ENCODE measurements at regions not wholly inside any gene's neighbourhood (a gene's known extent, or its start where the extent isn't known, plus 50 kb on each side); places are given as distances from the start of the nearest gene placed in this dataset.
"Not testable (repeated sequence)": the region's sequence is repeated elsewhere in the genome, so short reads cannot be mapped to it uniquely, and the experiment has no call there.

DNA sequence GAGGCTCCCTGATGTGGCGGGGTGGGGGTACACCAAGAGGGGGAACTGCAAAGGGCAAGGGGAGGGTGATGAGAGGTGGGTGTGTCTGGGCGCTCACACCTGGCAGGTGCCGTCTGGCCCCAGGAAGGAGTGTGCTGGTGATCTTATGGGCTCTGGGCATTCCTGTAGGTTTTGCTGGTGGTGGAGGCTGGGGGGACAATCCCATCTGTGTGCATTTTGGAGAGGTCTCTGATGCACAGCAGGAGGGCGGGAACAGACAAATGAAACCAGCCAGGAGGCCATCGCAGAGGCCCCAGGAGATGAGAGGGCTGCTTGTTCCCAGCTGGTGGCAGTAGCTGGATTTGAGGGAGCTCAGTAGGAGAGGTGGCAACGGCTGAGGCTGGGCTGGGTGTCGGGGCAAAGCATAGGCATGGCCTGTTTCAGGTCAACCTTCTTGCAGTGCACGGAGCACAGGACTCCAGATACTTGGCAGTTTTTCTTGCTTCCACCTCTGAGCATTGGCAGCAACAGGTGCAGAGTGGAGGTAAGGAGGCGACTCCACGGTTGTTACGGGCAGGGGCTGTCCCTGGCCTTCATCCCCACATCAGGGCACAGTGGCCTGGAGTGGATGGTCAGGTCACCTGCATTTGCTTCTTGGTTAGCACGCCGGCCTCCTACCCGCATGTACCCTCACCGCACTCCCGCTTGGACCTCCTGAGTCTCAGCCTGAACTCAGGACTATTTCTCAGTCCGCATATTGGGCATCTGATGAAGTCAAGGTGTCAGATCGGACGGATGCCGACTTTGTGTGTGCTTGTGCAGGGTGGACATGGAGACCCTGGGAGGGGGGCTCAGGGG lies 194.2 kb upstream of the HDAC4 start:
- no peak for DNase-seq

DNA sequence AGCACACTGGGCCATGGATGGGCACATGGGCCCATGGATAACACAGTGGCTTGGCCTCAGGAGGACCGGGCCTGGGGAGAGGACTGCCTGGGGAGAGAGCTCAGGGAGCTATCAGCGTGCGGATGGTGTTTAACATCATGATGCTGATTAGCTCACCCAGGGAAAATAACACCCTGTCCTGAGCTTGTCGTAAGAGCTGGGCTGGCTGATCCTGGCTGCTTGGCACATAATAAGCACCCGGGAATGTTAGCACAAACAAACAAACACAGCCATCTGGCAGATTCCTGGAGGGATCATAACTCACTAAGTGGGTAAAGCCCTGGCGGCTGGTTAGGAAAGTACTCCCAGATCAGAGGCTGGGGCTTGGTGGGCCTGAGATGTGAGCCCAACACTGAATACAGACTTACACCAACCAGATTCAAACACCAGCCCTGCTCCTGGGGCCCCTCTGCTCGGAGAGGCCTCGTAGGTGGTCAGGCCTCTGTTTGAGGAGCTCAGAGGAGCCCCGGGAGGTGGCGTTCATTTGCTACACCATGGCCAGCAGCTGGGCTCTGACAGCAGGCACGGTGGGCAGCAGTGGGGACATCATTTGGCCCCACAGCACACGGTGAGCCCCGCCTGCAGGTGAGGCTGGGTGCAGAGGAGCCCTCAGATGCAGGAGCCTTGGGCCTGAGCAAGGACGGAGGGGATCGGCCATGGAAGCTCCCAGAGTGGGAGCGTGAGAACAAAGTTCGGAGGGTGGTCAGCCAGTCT lies 193.4 kb upstream of the HDAC4 start:
- DNase-seq, result no peak

DNA sequence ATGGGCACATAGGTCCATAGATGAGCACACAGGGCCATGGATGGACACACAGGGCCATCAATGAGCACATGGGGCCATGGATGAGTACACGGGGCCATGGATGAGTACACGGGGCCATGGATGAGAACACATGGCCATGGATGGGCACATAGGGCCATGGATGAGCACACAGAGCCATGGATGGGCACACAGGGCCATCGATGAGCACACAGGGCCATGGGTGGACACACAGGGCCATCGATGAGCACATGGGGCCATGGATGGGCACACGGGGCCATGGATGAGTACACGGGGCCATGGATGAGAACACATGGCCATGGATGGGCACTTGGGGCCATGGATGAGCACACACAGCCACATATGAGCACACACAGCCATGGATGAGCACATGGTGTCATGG lies 192.6 kb upstream of the HDAC4 start:
- no peak for DNase-seq

DNA sequence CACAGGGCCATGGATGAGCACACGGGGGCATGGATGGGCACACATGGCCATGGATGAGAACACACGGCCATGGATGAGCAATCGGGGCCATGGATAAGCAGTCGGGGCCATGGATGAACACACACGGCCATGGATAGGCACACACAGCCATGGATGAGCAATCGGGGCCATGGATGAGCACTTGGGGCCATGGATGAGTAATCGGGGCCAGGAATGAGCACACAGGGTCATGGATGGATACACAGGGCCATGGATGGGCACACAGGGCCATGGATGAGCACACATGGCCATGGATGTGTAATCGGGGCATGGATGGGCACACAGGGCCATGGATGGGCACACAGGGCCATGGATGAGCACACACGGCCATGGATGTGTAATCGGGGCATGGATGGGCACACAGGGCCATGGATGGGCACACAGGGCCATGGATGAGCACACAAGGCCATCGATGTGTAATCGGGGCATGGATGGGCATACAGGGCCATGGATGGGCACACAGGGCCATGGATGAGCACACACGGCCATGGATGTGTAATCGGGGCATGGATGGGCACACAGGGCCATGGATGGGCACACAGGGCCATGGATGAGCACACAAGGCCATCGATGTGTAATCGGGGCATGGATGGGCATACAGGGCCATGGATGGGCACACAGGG lies 191.9 kb upstream of the HDAC4 start:
- not testable (repeated sequence) for DNase-seq

DNA sequence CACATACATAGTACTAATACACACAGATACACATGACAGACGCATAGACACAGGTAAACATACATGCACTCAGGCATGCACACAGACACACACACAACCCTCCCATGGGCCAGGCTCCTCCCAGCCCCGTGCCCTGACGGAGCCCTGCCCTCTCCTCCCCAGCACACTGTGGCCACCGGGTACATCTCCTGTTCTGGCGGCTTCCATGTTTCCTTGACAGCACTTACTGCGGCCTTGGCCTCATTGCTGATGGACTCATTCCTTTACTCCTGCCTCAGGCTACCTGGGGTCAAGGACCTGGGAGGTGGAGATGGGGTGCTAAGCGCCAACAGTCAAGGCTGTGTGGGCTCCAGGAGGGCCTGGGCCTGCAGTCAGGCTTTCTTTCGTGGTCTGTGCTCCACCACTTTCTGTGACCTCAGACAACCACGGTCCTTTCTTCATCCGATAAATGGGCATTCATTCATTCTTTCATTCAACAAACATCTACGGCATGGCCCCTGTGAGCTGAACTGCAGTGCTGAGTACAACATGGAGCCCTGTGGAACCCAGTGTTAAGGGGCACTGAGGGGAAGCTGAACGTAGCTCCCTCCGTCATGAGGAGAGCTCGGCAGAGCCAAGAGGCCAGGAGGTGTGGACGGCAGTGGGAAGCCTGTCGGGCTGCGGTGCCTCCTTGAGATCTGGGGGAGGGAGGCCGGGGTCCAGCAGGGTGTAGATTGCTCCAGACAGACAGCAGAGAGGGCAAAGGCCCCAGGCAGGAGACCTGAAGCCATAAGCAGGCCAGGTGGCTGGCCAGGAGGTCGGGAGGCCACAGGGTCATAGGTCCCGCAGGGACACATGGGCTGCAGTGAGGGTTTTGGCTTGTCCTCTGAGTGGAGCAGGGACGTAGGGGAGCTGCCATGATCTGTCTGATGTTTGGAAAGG lies 190.4 kb upstream of the HDAC4 start:
- no peak for DNase-seq

DNA sequence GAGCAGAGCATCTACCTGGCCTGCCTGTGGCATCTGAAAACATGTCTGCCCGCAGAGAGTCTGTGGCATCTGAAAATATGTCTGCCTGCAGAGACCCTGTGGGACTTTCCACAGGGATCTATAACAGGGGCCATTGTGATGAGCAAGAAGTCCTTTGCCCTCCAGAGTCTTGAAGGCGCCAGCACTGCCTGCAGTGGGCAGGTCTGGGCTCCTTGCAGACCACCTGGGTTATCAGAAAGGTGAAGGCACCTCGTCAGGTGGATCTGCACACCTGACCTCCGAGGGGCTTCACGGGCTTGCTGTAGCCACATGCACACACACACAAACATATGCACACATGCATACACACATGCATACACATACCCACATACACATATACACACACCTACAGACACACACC lies 189.5 kb upstream of the HDAC4 start:
- DNase-seq, result no peak

DNA sequence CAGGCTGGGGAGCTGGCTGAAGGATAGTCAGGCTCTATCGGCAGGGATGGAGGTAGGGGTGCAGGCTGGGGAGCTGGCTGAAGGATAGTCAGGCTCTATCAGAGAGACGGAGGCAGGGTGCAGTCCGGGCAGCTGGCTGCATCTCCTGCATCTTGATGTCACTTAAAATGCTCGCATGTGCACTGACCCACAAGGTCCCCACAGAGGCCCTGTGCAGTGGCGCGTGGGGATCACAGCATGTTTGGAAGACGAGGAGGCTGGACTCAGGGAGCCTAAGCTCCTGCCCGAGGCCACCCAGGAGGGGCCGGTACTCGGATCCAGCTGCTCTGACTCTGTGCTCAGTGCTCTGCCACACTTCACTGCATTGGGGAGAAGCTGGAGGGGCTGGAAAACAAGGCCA lies 189.0 kb upstream of the HDAC4 start:
- DNase-seq, result no peak

DNA sequence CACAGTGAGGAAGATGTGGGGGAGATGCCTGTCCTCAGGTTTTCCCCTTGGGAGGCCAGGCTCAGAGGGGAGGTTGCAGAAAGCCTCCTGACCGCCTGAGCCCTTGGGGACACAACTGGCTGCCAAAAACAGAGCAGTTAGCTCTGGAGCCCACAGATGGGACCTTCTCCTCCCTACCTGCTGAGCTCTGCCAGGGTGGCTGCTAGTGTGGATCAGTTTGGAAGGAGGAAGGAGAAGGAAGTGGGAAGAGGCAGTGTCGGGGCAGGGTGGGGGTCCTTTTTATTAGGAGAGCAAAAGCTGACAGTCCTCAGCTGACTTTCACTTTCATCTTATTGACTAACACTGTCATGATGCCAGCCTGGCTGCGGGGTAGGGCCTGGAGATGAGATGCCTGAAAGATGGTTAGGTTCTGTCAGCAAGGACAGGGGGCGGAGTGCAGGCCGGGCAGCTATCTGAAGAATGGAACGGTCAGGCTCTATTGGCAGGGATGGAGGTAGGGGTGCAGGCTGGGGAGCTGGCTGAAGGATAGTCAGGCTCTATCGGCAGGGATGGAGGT lies 188.5 kb upstream of the HDAC4 start:
- no peak for DNase-seq

DNA sequence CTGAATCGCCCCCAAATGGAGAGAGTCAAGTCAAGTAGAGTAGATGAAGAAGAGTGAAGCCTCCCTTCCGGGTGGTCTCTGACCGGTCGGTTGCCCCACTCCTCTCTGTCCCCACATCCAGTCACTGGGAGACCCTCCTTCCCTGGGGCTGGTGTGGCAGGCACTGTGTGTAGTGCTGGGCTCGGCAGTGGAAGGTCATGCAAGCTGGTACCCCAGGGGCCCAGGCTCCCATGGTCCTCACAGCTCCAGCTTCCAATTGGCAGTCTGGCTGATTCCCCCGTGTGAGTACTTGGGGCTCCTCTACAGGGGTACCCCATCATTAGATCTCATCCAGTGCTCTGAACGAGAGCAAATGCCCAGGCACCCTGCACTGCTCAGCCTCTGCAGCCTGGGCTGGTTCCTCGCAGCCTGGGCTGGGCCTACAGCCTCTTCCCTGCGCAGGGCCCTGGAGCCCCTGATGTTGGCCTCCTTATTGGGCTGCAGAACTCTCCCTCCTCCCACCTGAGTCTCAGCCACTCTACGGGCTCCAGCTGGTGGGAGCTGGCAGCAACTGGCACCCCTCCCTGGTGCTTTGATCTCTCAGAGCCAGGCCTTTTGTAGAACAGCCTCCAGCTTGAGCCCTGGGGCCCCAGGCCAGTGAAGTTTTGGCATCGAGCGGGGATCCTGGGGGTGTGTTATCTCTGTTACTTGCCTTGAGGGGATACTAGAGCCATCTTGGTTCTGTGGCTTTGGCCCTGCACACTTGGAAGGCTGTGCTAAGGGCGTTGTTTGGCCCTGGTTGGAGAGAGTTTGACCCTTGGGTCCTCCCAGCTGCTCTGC lies 187.8 kb upstream of the HDAC4 start:
- DNase-seq, result no peak

DNA sequence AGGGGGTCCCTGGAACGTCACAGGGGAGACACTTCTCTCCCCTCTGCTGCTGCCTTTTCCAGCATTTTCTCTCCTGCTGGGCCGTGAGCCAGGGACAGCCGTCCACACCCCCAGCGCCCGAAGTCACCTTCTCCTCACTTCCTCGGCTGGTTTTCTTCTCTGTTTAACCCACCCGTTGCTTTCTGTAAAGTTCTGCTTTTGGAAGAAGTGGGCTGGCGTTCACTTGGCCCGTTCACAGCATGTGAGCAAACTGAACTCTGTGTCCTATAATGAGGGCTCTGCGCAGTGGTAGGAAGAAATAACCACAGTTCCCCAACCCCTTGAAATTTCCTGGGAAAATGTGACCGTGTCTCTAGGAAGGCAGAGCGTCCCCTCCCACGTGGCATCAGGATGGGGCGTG lies 187.0 kb upstream of the HDAC4 start:
- no peak for DNase-seq

DNA sequence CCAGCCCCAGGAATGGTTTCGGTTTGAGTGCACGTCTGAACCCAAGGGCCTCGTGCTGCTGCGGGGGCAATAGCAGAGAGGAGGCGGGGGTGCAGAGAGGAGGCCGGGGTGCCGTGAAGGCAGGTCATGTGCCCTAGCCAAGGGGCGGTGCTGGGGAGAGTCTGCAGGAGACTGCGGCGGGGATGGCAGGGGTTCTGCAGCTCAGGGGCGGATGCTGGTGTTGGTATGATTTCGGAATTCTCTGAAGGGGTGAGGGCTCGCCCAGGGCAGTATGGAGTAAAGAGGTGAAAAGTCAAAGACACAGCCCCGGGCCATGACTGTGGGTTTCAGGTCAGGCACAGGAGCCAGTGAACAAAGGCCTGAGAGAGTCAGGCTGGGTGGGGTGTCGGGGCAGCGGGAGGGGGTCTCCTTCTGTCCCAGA lies 186.5 kb upstream of the HDAC4 start:
- DNase-seq, result no peak

DNA sequence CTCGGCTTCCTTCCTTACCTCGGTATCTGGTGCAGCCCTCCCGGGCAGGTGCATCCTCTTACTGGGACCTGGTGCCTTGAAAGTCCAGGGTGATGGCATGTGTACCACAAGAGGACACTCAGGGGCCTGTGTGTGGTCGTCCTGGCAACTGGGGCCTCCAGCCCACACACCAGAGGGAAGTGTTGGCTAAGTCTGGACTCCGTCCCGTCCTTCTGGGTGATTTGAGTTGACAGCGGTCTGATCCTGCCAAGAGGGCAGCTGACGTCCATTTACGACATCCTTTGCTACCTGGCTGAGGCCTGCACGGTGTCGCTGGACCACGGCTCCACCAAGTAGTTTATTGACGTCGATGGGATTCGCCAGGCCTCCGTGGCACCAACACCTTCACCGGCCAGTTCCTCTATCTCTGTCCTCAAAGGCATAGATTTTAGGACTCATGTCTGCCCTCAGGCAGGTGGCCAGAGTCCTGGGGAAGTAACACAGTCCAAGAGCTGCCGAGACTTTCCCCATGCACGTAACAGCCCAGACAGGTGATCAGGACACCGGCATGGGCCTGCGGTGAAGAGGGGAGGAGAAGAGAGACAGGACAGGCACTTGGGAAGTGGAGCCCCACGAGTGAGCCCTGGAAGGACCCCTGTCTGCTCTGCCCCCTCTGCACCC lies 186.0 kb upstream of the HDAC4 start:
- DNase-seq, result no peak

DNA sequence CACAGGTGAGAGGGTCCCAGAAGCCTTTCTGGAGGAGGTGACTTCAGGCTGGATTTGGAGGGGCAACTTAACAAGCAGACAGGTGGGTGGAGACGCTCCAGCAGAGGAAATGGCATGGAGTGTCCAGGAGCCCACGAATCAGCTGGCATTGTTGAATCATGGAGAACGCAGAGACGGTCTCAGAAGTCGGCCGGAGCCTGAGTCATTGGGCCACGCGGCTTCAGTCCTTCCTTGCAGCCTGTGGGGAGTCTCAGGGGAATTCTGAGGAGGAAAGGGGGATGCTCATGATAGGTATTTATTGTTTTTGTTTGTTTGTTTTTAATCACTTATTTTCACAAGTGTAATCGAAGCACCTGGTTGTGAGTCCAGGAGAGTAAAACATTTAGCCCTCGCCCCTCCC lies 184.6 kb upstream of the HDAC4 start:
- no peak for DNase-seq

DNA sequence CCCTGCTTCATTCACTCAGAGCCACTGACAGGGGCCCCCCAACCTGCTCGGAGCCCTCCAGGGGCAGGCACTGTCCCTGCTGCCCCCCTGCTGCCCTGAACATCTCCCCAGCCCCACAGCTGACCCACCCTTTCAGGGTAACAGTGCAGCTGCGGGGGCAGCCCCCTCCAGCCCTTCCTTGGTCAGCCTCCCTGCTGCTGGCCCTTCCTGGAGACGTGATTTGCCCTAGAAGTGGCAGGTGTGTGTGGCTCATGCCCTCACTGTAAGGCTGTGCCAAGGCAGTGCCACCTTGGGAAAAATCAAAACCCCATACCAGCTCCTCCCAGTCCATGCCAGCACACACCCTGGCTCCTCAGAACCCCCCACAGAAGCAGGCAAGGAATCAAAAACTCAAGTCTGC lies 184.2 kb upstream of the HDAC4 start:
- DNase-seq, result no peak

DNA sequence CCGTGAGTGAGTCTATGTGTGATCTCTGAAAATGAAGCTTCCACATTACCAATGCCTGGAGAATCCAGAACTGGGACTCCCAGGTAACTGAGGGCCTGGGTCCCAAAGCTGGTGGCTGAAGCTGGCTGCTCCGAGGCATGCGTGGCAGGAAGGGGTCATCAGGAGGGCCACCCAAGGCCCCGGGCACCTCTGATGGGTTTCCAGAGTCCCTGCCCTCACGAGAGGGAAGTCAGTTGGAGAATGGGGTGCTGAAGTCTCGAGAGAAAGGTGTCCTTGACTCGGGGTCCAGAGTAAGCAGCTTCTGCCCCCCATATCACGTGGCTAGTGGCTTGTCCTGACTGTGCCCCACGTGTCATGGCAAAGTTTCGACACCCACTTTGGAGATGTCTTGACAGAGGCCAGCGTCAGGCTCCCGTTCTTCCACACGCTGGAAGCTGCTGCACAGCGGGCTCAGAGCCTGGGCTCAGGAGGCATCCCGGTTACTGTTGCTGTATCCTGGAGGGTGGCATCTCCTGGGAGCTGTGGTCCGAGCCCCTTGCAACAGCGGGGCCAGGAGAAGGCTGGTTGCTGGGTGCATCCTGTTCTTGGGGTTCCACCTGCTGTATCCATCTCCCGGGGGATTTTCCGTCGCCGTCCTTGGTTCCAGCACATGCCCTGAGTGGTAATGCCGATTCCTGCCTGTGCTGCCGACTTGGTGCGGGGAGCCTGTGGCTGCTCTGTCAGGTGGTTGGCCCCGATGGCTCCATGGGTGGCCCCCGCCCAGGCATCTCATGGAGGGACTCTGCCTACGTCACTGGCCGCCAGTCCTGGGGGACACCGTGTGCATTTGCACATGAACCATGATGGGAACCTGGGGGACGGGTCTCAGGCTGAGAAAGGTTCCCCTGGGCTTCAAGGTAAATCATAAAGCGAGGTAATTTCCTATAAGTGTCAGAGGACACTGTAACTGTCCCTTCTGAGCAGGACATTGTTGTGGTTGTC lies 183.3 kb upstream of the HDAC4 start:
- DNase-seq, result no peak

DNA sequence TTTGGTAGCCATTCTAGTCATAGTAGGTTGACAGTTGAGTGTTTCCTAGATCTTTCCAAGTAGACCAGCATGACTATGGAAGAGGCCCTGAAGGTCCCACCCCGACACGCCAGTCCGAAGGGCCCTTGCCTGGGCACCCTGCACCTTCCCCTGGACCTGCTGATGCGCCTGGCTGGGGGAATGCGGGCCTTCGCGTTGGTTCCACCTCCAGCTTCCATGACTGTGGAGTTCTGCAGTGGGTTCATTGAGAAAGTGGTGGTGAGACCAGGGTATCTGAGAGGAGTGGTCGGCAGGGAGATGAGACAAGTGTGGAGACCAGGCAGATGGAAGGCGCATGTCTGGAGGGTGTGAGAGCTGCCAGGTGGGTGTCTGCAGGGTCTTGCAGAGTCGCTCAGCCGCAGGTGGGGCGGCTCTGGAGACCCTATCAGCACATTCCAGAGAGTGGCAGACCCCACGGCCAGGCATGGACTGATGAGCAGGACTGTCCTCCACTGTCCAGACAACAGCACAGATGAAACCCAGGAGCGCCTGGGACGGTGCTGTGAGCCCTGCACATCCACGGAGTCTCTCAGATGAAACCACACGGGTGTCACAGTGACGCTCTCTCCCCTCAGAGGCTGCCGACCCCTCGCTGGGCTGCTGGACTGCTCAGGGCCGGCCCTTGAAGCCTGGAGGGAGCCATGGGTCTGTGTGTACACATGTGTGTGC lies 182.5 kb upstream of the HDAC4 start:
- no peak for DNase-seq

DNA sequence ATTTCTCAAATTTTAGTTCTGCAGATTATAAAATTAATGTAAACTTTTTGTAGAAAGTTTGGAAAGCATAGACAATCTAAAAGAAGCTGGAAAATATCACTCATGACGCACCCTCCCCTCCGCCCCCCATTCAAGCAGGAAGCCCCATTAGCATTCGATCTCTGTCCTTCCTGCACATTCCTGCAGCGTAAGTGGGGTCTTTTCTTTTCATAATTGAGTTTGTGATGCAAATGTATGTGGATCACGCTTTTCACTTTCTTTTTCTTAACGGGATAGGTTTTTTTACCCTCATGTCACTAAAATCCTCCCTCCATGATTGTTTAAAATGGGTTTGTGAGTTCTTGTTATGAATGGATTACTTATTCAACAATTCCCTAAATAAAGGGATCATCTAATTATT lies 181.7 kb upstream of the HDAC4 start:
- DNase-seq, result no peak

DNA sequence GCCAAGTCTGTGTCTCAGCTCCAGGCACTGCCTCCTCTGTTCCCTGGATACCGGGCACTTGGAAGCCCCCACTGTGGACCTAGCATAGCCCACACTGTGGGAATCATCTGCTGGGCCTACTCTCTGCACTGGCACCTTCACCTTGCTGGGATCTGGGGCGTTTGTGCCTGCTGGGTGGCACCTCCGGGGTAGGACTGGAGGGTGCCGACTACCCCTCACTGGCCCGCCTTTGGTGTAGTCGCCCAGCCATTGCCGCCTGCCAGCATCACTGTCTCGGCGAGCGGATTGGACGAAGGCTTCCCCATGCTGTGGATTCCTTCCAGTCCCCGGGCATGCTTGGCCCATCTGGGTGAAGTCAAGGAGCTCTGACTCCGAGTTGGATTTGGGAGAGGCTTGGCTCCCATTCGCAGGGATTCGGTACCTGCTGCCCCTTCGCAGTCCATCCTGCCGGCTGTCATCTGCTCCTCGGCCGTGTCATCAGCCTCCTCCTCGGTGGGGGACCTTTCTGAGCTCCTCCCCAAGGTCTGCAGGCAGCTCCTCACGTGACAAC lies 180.6 kb upstream of the HDAC4 start:
- no peak for DNase-seq

DNA sequence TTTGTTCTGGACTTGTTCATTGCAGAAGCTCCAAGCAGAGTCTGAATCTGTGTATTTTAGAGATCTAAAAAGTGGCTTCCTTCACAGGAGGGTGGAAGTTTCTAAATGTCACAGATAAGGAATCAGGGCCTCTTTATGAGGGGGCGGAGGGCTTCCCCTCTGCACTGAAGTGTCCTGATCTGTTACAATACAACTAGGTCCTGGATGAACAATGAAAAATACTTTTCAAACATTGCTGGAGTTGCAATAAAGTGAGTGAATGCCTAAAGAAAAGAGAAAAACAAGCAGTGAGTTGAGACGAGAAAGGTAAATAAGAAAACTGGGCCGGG lies 179.3 kb upstream of the HDAC4 start:
- no peak for DNase-seq
